Lower leg skin (tissue), 3 donors: ENCODE measurements at regions not wholly inside any gene's neighbourhood (a gene's known extent, or its start where the extent isn't known, plus 50 kb on each side); places are given as distances from the start of the nearest gene placed in this dataset.

Experiments
- CTCF ChIP-seq, 3 donors: fragments of 450-650 bp; IDR thresholded peaks; one replicate each; pipeline ENCODE4 v1.5.1; 2016; ENCODE audit warnings: antibody characterized with exemption in 3 of 3, mild to moderate bottlenecking in 3 of 3, moderate library complexity in 2 of 3
- POLR2A ChIP-seq, 2 donors: fragments of 450-650 bp; IDR thresholded peaks; one replicate each; pipeline ENCODE4 v1.6.1; 2016 to 2017; ENCODE audit warnings: antibody characterized with exemption in 2 of 2, mild to moderate bottlenecking in 1 of 2, moderate library complexity in 1 of 2

GRCh38 chr20:40283689-40284088 is 405.3 kb downstream of the MAFB start:
- TF ChIP-seq CTCF (IDR thresholded peaks at IDR 0.05): no peak
- TF ChIP-seq POLR2A (IDR thresholded peaks at IDR 0.05): no peak
